ENCODE measurements at regions not wholly inside any gene's neighbourhood (a gene's known extent, or its start where the extent isn't known, plus 50 kb on each side); places are given as distances from the start of the nearest gene placed in this dataset.

DNA sequence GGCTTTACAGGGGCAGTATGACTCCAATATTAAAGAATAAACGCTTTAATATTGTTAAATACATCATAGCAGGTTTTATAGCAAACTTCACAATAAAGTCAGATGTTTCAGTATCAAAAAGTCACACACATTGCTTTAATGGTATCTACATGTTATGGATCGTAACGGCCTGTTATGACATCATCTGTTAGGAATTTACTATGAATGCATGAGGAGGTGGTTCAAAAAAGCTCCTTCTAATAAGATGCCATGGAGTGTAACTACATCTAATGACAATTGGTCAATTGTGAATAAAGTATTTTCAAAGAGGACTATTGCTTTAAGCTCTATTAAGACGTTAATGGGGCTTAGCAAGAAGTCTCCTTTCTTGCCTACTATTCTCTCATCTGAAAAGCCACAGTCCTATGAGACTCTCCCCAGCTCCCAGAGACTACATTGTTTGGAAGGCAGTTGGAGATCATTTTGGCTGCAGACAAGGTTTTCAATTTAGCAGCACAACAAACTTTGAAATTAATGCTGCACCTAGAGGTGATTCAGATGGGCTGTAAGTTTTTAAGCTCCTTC is 300.7 kb upstream of the MEIS1 start:
- peaks cover 2% of the 10 kb centered on the region for H3K9me3 Mint-ChIP-seq
- peaks cover 23% of the 10 kb centered on the region for H3K4me1 Mint-ChIP-seq
- H3K27ac Mint-ChIP-seq (ENCODE audit: unreplicated experiment), result no peak overlapping the region
- H3K36me3 Mint-ChIP-seq (ENCODE audit: low read depth), result no peaks in the 10 kb centered on the region
- H3K27me3 Mint-ChIP-seq (ENCODE audit: low read depth), result no peaks in the 10 kb centered on the region
- no peak for DNase-seq (ENCODE audit: low read depth, low spot score)
- TF ChIP-seq, protein P1, sequence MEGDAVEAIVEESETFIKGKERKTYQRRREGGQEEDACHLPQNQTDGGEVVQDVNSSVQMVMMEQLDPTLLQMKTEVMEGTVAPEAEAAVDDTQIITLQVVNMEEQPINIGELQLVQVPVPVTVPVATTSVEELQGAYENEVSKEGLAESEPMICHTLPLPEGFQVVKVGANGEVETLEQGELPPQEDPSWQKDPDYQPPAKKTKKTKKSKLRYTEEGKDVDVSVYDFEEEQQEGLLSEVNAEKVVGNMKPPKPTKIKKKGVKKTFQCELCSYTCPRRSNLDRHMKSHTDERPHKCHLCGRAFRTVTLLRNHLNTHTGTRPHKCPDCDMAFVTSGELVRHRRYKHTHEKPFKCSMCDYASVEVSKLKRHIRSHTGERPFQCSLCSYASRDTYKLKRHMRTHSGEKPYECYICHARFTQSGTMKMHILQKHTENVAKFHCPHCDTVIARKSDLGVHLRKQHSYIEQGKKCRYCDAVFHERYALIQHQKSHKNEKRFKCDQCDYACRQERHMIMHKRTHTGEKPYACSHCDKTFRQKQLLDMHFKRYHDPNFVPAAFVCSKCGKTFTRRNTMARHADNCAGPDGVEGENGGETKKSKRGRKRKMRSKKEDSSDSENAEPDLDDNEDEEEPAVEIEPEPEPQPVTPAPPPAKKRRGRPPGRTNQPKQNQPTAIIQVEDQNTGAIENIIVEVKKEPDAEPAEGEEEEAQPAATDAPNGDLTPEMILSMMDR (conservative IDR thresholded peaks at IDR 0.05), result no peak
- H3K4me3 Mint-ChIP-seq, result no peak overlapping the region

- H3K4me3 Mint-ChIP-seq, result no peak overlapping the region
- no peaks in the 10 kb centered on the region for H3K36me3 Mint-ChIP-seq (ENCODE audit: low read depth)
- H3K4me1 Mint-ChIP-seq, result peaks cover 7% of the 10 kb centered on the region
- no peaks in the 10 kb centered on the region for H3K9me3 Mint-ChIP-seq
- TF ChIP-seq, protein P1 (conservative IDR thresholded peaks at IDR 0.05), result no peak
- no peak for DNase-seq (ENCODE audit: low read depth, low spot score)
- no peak overlapping the region for H3K27ac Mint-ChIP-seq (ENCODE audit: unreplicated experiment)
- H3K27me3 Mint-ChIP-seq (ENCODE audit: low read depth), result no peaks in the 10 kb centered on the region
These were observed 307.3 kb upstream of the MEIS1 start for GRCh38 chr2:66127656-66128055.

DNA sequence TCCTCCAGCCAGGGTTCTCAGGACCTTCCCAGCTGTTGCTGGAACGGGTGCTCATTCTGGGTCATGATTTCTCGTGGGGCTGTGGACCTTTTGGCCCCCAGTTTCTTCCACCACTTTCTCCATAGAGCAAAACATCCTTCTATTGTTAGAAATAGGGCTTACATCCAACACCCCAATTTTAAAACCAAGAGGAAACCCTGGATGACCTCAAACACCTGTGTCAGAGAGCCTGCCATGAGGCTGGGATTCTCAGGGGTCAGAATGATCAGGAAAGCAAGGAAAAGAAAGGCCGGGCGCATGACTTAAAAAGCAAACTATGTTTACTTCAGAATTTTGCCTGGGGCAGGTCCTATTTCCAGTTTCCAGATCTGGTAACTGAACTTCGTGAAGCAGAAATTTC is 307.9 kb upstream of the MEIS1 start:
- H3K4me3 Mint-ChIP-seq, result no peak overlapping the region
- no peak overlapping the region for H3K27ac Mint-ChIP-seq (ENCODE audit: unreplicated experiment)
- H3K27me3 Mint-ChIP-seq (ENCODE audit: low read depth), result no peaks in the 10 kb centered on the region
- H3K36me3 Mint-ChIP-seq (ENCODE audit: low read depth), result no peaks in the 10 kb centered on the region
- no peaks in the 10 kb centered on the region for H3K9me3 Mint-ChIP-seq
- no peak for DNase-seq (ENCODE audit: low read depth, low spot score)
- TF ChIP-seq, protein P1 (conservative IDR thresholded peaks at IDR 0.05), result no peak
- H3K4me1 Mint-ChIP-seq, result peaks cover 7% of the 10 kb centered on the region

DNA sequence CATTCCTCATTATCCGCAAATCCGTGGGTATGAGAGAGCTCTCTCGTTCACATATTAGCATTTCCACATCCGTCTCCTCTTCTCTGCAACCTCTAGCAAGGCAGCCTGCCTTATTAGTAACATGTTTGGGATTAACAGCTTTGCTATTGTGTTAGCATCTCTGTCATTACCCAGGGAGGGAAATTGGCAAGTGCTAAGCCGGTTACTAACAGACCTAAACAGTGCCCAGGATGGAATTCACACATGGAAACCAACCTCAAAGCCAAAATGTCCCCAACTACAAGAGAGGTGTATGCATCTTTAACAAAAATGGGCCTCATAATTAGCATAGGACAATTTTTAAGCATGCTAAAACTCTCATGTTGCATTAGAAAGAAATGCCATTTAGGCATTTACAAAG is 309.0 kb upstream of the MEIS1 start:
- TF ChIP-seq, protein P1 (conservative IDR thresholded peaks at IDR 0.05), result no peak
- Mint-ChIP-seq H3K4me3 (no peak overlapping the region), H3K4me1 (peaks cover 7% of the 10 kb centered on the region), H3K36me3 (ENCODE audit: low read depth) (no peaks in the 10 kb centered on the region), H3K27me3 (ENCODE audit: low read depth) (no peaks in the 10 kb centered on the region), H3K9me3 (no peaks in the 10 kb centered on the region), H3K27ac (ENCODE audit: unreplicated experiment) (no peak overlapping the region)
- DNase-seq (ENCODE audit: low read depth, low spot score), result no peak

- H3K27me3 Mint-ChIP-seq (ENCODE audit: low read depth), result no peaks in the 10 kb centered on the region
- TF ChIP-seq, protein P1 (conservative IDR thresholded peaks at IDR 0.05), result no peak
- no peak overlapping the region for H3K27ac Mint-ChIP-seq (ENCODE audit: unreplicated experiment)
- peaks cover 3% of the 10 kb centered on the region for H3K9me3 Mint-ChIP-seq
- H3K4me3 Mint-ChIP-seq, result no peak overlapping the region
- DNase-seq (ENCODE audit: low read depth, low spot score), result no peak
- H3K4me1 Mint-ChIP-seq, result no peaks in the 10 kb centered on the region
- H3K36me3 Mint-ChIP-seq (ENCODE audit: low read depth), result no peaks in the 10 kb centered on the region
These were observed 312.4 kb upstream of the MEIS1 start for GRCh38 chr2:66122516-66122915.

Data from neural crest cell (in vitro differentiated cells).